Iris pigment epithelial cell (primary cell): ENCODE measurements at regions not wholly inside any gene's neighbourhood (a gene's known extent, or its start where the extent isn't known, plus 50 kb on each side); places are given as distances from the start of the nearest gene placed in this dataset.
"Not testable (repeated sequence)": the region's sequence is repeated elsewhere in the genome, so short reads cannot be mapped to it uniquely, and the experiment has no call there.

ENCODE experiments used
- DNase-seq: peaks from one replicate; pipeline ENCODE4 v3.0.0-alpha.2; 2011; ENCODE audit warnings: low read depth

DNA sequence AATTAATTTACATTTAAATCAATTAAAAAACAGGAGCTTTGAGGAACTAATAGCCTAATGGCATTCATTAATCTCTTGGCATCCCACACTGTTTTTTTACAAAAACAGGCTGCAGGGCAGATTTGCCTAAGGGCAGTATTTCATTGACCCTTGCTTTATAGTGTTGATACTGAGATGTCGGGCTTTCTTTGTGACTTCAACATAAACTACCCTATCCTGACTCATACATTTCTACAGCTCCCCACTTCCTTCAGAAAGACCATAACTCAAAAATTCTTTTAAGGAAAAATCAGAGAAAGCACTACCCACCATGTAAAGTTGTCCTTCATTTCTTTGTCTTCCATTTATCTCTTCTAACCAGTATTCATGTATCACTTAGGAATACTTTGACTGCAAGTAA lies 92.2 kb upstream of the NT5E start:
- no peak for DNase-seq

DNA sequence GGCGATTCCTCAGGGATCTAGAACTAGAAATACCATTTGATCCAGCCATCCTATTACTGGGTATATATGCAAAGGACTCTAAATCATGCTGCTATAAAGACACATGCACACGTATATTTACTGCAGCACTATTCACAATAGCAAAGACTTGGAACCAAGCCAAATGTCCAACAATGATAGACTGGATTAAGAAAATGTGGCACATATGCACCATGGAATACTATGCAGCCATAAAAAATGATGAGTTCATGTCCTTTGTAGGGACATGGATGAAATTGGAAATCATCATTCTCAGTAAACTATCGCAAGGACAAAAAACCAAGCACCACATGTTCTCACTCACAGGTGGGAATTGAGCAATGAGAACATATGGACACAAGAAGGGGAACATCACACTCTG lies 93.1 kb upstream of the NT5E start:
- not testable (repeated sequence) for DNase-seq

DNA sequence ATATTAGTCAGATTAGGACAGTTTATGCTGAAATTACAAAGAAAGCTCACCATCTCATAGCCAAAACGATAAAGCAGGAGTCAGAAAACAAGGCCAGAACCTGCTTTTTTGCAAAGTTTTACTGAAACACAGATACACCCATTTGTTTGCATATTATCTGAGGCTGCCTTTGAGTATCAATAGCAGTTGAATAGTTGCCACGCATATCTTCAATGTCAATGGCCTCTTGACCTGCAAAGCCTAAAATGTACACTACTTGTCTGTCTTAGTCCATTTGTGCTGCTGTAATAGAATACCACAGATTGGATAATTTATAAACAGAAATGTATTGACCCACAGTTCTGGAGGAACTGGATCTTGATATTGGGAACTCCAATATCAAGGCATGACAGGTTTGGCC lies 94.1 kb upstream of the NT5E start:
- no peak for DNase-seq

GRCh38 chr6:85354761-85355618 lies 94.9 kb upstream of the NT5E start:
- DNase-seq: peak; percentile 59

- no peak for DNase-seq
Observed at GRCh38 chr6:85353012-85353411, 96.9 kb upstream of the NT5E start.

- DNase-seq: no peak
Observed at GRCh38 chr6:85348643-85349042, 101.2 kb upstream of the NT5E start.

GRCh38 chr6:85347812-85348211 lies 102.1 kb upstream of the NT5E start:
- no peak for DNase-seq

DNA sequence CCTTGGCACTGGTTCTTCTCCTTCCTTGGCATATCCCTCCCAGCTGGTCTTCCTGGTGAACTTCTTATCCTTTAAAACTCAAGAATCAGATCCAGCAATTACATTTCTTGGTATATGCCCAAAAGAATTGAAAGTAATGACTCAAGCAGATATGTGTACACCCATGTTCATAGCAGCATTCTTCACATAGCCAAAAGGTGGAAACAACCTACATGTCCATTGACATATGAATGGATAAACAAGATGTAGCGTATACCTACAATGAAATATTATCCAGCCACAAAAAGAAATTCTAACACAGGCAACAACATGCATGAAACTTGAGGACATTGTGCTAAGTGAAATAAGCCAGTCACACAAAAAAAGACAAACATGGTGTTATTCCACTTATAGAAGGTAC lies 103.7 kb upstream of the NT5E start:
- no peak for DNase-seq

DNA sequence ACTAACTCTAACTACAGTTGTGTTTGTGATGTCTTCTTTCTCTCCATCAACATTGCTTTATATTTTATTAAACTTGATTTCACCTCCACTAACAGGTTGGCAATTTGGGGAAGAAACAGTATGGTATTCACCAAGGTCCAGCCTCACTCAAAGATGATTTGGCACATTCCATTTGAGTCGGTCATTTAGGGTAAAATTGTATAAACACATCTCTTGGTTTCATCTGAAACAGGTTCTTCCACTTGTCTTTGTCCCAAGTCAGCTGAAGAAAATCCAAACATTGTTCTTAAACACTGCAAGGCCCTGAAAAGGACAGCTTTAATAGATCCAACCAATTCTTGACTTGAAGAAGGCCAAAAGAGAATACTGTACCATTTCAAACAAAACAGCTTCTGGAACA lies 104.9 kb upstream of the NT5E start:
- DNase-seq: peak; percentile 12

- DNase-seq: no peak
Observed at GRCh38 chr6:85343428-85343827, 106.5 kb upstream of the NT5E start.

GRCh38 chr6:85329196-85329595 lies 120.7 kb upstream of the NT5E start:
- DNase-seq: no peak

- not testable (repeated sequence) for DNase-seq
Observed at GRCh38 chr6:85325811-85326210, 124.1 kb upstream of the NT5E start.

- peak; percentile 78 for DNase-seq
Observed at GRCh38 chr6:85323435-85324040, 126.3 kb upstream of the NT5E start.

GRCh38 chr6:85322446-85323105 lies 127.3 kb upstream of the NT5E start:
- DNase-seq: no peak

DNA sequence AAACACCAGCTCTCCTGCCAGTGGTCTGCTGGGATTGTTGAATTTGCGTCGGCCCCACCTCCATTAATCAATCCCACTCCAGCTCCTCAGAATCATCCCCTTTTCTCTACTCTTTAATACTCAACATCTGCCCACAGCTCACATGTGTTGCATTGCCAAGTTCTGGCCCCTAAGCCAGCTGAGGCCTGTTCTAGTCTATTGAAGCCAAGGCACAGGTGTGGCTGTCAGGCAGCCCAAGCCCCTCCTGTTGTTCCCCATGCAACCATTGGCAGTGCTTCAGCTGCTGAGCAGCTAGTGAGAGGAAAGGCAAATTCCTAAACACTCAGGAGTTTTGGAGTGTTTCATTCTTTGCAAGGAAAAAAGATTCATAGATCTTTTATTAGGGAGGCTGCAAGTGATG lies 128.0 kb upstream of the NT5E start:
- DNase-seq: no peak

DNA sequence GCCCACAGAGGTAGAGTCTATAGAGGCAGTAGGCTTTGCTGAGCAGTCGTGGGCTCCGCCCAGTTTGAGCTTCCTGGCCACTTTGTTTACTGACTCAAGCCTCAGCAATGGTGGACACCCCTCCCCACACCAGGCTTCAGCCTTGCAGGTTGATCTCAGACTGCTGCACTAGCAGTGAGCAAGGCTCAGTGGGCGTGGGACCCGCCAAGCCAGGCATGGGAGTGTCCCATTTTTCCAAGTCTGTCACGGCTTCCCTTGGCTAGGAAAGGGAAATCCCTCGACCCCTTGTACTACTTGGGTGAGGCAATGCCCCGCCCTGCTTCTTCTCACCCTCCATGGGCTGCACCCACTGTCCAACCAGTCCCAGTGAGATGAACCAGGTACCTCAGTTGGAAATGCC lies 135.3 kb upstream of the NT5E start:
- DNase-seq: no peak

GRCh38 chr6:85300581-85300980 lies 149.3 kb upstream of the NT5E start:
- DNase-seq: no peak

GRCh38 chr6:85298553-85298952 lies 151.3 kb upstream of the NT5E start:
- no peak for DNase-seq

DNA sequence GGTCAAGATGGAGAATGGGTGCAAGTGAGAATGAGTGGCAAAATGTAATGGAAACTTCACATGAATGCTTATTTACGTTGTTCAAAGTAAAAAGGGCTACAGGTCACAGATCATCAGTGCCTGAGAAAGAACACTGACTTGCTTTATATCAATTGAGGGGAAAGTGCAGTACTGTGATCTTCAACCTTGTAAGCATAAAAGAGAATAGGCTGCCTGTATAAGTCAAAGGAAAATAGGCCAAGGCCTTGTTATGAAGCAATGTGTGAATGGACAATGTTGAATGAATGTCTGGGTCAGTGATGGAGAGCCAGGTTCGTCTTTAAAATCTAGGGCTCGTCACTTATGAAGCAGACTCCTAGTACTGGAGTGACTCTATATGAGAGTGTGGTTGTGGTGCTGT lies 158.6 kb upstream of the NT5E start:
- no peak for DNase-seq

- no peak for DNase-seq
Observed at GRCh38 chr6:85287654-85288053, 162.2 kb upstream of the NT5E start.

DNA sequence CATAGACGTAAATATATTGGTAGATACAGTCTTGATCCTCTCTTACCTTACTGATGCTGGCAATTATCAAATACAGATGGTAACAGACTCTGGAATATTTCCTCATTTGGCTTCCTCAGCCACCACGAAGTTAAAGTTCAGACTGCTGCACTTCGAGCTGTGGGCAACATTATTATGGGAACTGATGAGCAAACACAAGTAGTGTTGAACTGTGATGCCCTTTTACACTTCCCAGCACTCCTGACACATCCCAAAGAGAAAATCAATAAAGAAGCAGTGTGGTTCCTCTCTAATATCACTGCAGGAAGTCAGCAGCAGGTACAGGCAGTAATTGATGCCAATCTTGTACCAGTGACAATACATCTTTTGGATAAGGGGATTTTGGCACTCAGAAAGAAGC lies 162.7 kb upstream of the NT5E start:
- DNase-seq: no peak

DNA sequence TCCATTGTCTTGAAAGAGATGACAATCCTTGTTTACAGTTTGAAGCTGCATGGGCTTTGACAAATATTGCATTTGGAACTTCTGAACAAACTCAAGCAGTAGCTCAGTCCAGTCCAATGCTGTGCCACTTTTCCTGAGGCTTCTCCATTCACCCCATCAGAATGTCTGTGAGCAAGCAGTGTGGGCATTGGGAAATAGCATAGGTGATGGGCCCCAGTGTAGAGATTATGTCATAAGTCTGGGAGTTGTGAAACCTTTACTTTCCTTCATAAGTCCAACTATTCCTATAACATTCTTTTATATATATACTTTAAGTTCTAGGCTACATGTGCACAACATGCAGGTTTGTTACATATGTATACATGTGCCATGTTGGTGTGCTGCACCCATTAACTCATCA lies 163.4 kb upstream of the NT5E start:
- not testable (repeated sequence) for DNase-seq

GRCh38 chr6:85285934-85286333 lies 163.9 kb upstream of the NT5E start:
- DNase-seq: no peak
